GM18502 (cell line): ENCODE measurements at regions not wholly inside any gene's neighbourhood (a gene's known extent, or its start where the extent isn't known, plus 50 kb on each side); places are given as distances from the start of the nearest gene placed in this dataset.
"Not testable (repeated sequence)": the region's sequence is repeated elsewhere in the genome, so short reads cannot be mapped to it uniquely, and the experiment has no call there.

Experiments used
- ATAC-seq: cut with Tn5 transposase; IDR thresholded peaks from one replicate; pipeline ENCODE4 v1.9.1; 2021; ENCODE audit warnings: mild to moderate bottlenecking; ENCODE audit not compliant: unreplicated experiment, poor library complexity

DNA sequence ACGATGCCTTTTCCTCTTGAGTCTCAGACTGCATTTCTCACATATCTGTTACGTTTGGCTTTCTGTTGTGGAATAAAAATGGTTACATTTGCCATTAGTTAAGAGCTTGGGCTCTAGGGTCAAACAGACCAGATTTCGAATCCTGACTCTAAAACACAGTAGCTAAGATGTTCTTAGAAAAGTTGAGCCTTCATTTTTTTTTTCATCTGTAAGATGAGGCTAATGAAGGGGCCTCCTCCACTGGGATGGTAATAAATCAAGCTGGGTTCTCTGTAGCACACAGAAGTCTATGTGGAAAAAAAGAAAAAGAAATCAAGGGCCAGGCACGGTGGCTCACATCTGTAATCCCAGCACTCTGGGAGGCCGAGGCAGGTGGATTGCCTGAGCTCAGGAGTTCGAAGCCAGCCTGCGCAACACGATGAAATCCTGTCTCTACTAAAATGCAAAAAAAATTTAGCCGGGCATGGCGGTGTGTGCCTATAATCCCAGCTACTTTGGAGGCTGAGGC lies 49.9 kb upstream of the CAPRIN1 start:
- no peak for ATAC-seq

DNA sequence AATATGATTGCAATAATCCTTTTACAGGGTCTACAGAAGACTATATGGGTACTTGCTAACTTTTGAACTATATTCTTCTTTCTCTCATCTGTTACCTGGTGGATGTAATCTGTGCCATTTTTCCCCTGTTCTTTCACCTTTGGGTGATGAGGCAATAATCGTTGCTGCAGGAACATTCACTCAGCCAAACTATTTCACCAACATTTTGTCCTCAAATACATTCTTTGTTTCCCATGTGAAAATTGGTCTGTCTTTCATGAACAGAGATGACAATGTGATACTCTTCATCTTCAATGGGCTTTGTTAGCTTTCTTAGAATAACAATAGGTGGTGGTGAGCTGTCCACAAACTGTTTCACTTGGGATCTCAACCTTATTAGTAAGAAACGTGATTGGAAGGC lies 52.1 kb upstream of the CAPRIN1 start:
- no peak for ATAC-seq

DNA sequence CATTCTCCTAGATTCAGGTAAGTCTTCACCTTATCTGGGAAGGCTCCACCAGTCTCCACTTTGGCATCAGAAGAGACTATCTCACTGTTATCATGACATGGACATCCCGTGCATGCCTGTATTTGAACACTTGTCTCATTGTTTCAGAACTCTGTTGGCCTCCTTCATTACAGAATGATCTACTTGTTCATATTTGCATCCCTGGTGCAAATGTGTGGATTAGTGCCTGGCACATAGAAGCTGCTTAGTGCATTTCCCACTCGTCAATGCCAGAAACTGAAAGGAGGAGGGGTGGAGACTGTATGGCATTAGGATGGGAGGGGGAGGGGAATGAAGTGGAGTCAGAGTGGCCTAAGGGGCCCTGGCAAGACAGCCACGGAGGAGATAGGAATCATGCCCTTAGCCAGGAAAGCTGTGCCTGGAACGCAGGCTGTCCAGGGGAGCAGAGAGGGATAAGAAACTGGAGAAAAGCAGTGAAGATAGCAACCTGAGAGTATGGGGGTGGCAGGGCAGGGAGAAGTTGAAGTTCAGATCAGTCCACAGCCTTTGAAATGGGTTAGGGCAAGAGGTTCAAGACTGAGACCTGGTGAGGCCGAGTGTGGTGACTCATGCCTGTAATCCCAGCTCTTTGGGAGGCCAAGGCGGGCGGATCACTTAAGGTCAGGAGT lies 53.8 kb upstream of the CAPRIN1 start:
- ATAC-seq, result no peak

DNA sequence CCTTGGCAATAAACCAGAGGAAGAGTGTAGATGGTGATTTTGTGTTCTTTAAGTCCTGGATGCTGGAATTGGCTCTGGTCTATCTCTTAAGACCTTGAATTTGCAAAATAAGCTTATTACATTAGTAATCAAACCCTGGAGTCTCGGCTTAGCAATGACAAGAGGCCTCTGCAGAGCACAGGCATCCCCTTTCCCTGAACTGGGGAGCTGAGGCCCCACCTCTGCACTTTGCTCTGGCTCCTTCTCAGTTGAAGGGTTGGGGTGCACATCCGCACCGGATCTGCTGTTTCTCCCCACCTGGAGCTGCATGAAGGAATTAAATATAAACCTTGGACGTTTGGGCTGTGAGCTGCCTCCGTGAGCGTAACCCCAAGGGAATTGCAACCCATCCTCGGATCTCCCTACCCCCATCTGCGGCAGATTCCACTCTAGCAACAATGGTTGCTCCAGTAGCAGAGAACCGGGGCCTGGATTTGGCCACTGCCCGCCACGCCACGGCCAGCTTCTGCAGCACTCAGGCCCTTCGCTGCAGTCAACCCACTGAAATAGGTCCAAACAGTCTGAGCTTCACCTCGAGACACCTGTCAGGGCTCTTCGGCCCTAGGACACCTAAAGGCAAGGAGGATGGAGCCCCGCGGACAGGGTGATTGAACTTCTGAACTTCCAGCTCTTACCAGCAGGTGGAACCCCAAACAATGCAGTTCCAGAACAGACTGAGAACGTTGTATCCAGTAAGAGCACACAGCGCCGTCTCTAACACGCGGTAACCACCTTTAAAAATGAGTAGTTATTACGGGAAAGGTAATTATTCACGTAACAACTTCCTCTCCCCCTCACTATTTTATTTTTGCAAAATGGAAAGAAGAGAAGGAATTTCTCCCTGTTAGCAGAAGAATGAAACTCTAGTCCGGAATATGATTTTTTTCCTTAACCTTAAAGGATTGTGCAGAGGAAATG lies 54.8 kb upstream of the CAPRIN1 start:
- ATAC-seq, result peak; percentile 75

- no peak for ATAC-seq
These were observed 56.6 kb upstream of the CAPRIN1 start for GRCh38 chr11:33994937-33995336.

DNA sequence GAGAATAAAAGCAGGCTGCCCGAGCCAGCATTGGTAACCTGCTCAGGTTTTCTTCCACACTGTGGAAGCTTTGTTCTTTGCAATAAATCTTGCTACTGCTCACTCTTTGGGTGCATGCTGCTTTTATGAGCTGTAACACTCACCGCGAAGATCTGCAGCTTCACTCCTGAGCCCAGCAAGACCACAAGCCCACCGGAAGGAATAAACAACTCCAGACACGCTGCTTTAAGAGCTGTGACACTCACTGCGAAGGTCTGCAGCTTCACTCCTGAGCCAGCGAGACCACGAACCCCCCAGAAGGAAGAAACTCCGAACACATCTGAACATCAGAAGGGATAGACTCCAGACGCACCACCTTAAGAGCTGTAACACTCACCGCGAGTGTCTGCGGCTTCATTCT lies 60.4 kb upstream of the CAPRIN1 start:
- ATAC-seq, result not testable (repeated sequence)

GRCh38 chr11:33990131-33990530 lies 61.4 kb upstream of the CAPRIN1 start:
- not testable (repeated sequence) for ATAC-seq

DNA sequence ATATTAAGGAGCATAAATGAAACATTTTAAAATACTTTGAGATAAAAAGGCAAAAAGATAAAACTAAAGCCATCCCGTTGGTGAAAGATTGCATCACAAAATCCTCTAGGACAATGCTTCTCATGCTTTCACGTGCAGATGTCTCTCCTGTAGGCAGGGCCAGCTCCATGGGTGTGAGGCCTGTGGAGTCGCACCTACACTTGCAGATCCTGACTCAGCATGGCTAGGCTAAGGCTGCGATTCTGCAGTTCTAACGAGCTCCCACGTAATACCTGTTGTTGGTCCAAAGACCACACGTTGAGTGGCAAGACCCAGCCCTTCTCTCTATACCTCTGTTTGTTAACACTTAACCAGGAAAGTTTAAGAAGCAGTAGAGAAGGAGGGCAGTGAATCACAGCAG lies 62.1 kb upstream of the CAPRIN1 start:
- no peak for ATAC-seq

DNA sequence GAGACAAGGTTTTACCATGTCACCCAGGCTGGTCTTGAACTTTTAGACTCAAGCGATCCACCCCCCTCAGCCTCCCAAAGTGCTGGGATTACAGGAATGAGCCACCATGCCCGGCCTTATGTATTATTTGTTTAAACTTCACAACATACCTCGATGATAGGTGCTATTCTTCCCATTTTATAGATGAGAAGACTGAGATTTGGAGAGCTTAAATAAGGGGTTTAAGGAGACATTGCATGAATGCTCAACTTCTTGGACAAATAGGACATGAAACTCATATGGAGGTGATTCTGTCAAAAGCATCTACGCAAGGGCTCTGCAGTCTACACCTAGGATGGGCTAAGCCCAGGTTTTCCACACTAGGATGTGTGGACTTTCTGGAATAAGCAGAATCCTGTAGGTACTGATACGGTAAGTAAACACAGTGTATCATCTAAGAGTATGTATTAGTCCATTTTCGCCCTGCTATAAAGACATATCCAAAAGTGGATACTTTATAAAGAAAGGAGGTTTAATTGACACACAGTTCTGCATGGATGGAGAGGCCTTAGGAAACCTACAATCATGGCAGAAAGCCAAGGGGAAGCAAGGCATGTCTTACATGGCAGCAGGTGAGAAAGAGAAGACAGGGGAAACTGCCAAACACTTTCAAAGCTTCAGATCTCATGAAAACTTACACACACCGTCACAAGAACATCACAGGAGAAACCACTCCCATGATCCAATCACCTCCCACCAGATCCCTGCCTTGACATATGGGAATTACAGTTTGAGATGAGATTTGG lies 62.8 kb upstream of the CAPRIN1 start:
- no peak for ATAC-seq

- peak; percentile 58 for ATAC-seq
These were observed 63.5 kb upstream of the CAPRIN1 start for GRCh38 chr11:33987975-33988580.

- ATAC-seq, result no peak
These were observed 64.0 kb upstream of the CAPRIN1 start for GRCh38 chr11:33987545-33987944.

- ATAC-seq, result not testable (repeated sequence)
These were observed 64.7 kb upstream of the CAPRIN1 start for GRCh38 chr11:33986597-33987501.

DNA sequence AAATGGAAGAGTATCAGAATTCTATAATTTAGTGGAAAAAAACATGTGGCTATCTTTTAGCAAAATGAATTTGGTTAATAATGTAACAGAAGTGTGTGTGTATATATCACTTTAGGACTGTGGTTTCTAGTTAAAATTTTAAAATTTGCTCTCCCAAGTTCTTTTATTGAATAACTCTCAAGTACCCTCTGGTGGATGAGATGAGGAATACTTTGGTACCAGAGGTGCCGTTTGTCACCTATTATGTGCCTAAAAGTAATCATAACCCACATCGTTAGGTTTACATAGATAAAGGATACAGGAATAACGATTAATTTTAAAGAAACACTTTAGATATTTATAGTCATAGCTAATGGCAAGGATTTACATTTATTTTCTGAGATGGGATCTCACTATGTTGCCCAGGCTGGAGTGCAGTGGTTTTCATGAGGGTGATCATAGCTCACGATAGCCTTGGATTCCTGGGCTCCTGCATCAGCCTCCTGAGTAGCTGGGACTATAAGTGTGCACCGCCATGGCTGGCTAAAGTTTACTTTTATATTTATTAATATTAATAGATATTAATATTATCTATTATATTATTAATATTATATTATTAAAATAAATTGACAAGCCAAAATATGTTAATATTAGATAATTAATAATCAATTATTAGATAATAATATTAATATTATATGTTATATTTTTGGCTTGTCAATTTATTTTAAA lies 66.7 kb upstream of the CAPRIN1 start:
- no peak for ATAC-seq

GRCh38 chr11:33982661-33983060 lies 68.9 kb upstream of the CAPRIN1 start:
- no peak for ATAC-seq

DNA sequence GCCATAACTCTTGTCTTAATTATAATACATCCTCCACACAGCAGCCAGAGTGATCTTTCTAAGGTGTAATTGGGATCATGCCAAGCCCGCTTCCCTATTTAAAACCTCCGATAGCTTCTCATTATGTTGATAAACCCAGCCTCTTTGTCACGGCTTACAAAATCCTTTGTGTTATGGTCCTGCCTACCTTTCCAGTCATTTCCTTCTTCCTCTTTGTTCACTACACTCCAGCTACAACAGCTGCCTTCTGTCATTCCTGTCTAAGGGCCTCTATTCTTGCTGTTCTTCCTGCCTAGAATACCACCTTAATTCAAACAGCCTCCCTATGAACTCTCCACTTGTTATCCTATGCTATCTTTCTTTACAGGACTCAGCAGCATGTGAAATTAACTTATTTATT lies 70.6 kb upstream of the CAPRIN1 start:
- ATAC-seq, result no peak

GRCh38 chr11:33978376-33978775 lies 73.2 kb upstream of the CAPRIN1 start:
- no peak for ATAC-seq

DNA sequence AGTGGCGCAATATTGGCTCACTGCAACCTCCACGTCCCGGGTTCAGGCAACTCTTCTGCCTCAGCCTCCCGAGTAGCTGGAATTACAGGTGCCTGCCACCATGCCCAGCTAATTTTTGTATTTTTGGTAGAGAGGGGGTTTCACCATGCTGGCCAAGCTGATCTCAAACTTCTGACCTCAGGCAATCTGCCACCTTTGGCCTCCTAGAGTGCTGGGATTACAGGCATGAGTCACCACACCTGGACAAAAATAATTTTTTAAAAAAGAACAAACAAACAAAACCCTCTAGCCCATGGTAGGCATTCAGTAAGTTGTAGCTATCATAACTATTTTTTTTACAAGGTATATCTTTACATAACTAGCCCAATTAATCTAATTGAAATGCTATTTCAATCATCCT lies 73.9 kb upstream of the CAPRIN1 start:
- ATAC-seq, result no peak

- ATAC-seq, result no peak
These were observed 74.9 kb upstream of the CAPRIN1 start for GRCh38 chr11:33976495-33977199.
